ENCODE measurements at regions not wholly inside any gene's neighbourhood (a gene's known extent, or its start where the extent isn't known, plus 50 kb on each side); places are given as distances from the start of the nearest gene placed in this dataset.

GRCh38 chr18:45456090-45457021 is 158.9 kb upstream of the SLC14A2 start:
- intact Hi-C loops (cut with DNase I), result no loop called here
- no peak for DNase-seq
- H3K9me3 ChIP-seq, result no peaks in the 10 kb centered on the region
- H3K4me1 ChIP-seq, result peaks cover 0 to 9% (median 4%) of the 10 kb centered on the region in 4 donors
- H3K27me3 ChIP-seq, result no peaks in the 10 kb centered on the region
- no peak overlapping the region for H3K27ac ChIP-seq
- H3K36me3 ChIP-seq, result no peaks in the 10 kb centered on the region
- no peak for TF ChIP-seq EP300 (IDR thresholded peaks at IDR 0.05)
- TF ChIP-seq POLR2AphosphoS5 (IDR thresholded peaks at IDR 0.05), result no peak
- TF ChIP-seq POLR2A (IDR thresholded peaks at IDR 0.05), result no peak
- no peak for TF ChIP-seq CTCF (IDR thresholded peaks at IDR 0.05)
- 63 to 81% methylated on average over 5 of the region's 5 CpGs for WGBS, 2 donors
- no peak overlapping the region for H3K4me3 ChIP-seq

- DNase-seq, result no peak
- Histone ChIP-seq H3K36me3 (no peaks in the 10 kb centered on the region), H3K9me3 (no peaks in the 10 kb centered on the region), H3K27me3 (no peaks in the 10 kb centered on the region), H3K4me1 (peaks cover 0 to 9% (median 4%) of the 10 kb centered on the region in 4 donors), H3K4me3 (no peak overlapping the region), H3K27ac (no peak overlapping the region)
- intact Hi-C loops (cut with DNase I), result no loop called here
- TF ChIP-seq POLR2A (IDR thresholded peaks at IDR 0.05) (no peak), EP300 (IDR thresholded peaks at IDR 0.05) (no peak), CTCF (IDR thresholded peaks at IDR 0.05) (no peak), POLR2AphosphoS5 (IDR thresholded peaks at IDR 0.05) (no peak)
- WGBS, 2 donors, result 87 to 91% methylated on average over 1 of the region's 1 CpG
These were observed 157.2 kb upstream of the SLC14A2 start for GRCh38 chr18:45458033-45458432.

GRCh38 chr18:45462179-45462578 is 153.1 kb upstream of the SLC14A2 start:
- Histone ChIP-seq H3K4me1 (no peaks in the 10 kb centered on the region), H3K4me3 (no peak overlapping the region), H3K9me3 (no peaks in the 10 kb centered on the region), H3K27ac (no peak overlapping the region), H3K27me3 (no peaks in the 10 kb centered on the region), H3K36me3 (no peaks in the 10 kb centered on the region)
- intact Hi-C loops (cut with DNase I), result no loop called here
- TF ChIP-seq CTCF (IDR thresholded peaks at IDR 0.05) (no peak), POLR2A (IDR thresholded peaks at IDR 0.05) (no peak)
- WGBS, 2 donors, result 80 to 82% methylated on average over 5 of the region's 5 CpGs
- no peak for DNase-seq

- Histone ChIP-seq H3K4me3 (no peak overlapping the region), H3K9me3 (no peaks in the 10 kb centered on the region), H3K36me3 (no peaks in the 10 kb centered on the region), H3K4me1 (no peaks in the 10 kb centered on the region), H3K27ac (no peak overlapping the region), H3K27me3 (no peaks in the 10 kb centered on the region)
- DNase-seq, result no peak
- TF ChIP-seq EP300 (IDR thresholded peaks at IDR 0.05), result no peak
- TF ChIP-seq CTCF (IDR thresholded peaks at IDR 0.05), result no peak
- TF ChIP-seq POLR2A (IDR thresholded peaks at IDR 0.05), result no peak
- TF ChIP-seq POLR2AphosphoS5 (IDR thresholded peaks at IDR 0.05), result no peak
- 89 to 92% methylated on average over 6 of the region's 6 CpGs for WGBS, 2 donors
- intact Hi-C loops (cut with DNase I), result no loop called here
These were observed 151.8 kb upstream of the SLC14A2 start for GRCh38 chr18:45463451-45463850.
